ENCODE measurements at regions not wholly inside any gene's neighbourhood (a gene's known extent, or its start where the extent isn't known, plus 50 kb on each side); places are given as distances from the start of the nearest gene placed in this dataset.

DNA sequence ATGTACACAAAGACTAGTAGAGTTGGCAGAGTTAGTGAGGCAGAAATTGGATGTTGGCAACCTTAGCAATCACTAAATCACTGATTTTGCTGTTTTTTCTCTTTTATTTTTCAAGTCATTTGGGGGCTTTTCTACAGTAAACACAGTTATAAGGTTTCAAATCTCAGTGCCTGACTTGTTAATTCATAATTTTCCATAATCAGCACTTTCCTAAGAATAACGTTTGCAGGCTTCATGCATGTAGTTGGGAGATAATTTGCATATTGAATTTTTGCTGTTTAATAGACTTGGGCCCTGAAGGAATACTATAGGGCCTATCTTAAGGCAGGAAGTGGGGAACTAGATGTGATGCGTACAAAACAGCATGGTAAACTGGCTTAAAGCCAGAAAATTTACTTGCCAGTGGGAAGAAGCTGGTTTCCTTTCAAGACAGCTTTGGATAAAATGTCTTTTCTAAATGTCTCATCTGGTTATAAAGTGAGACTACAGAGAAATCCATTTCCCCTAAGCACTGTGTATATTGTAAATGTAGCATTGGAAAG, 127.2 kb upstream of the SMIM21 start:
- DNase-seq (ENCODE audit: extremely low read depth in 1 of 2, low read depth in 1 of 2) = no peak

DNA sequence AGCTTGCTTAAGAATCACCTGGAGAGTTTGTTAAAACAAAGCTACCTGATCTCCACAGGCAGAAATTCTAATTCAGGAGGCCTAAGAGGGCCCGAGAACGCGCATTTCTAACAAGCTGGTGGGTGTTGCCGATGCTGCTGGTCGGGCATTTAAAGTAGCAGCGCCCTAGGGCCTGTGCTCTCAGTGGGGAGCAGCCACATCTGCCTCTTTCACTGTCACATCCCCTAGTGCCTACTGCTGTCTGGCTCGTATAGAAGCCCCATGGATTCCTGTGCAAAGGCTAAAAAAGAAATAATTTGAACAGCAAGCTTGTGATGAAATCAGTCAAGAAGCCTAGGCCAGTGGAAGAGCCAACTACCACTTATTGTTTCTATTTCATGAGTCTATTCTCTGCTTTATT, 126.7 kb upstream of the SMIM21 start:
- no peak for DNase-seq (ENCODE audit: extremely low read depth in 1 of 2, low read depth in 1 of 2)

DNA sequence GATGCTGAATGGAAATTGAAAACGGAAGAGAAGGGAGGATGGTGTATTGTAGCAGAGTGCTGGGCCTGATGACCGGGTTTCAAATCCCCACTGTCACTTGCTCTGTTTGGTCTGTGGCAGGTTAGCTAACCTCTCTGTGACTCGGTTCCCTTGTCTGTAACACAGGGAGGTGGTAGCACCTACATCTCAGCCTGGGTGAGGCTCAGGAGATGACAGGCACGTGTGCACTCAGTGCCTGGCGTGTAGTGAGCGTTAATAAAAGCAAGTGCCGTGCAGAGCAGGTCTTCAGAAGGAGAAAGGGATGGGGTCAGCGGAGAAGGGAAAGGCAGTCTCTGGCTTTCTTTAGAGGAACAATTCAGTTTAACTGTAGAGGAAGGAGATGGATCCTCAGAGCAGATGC, 125.5 kb upstream of the SMIM21 start:
- DNase-seq (ENCODE audit: extremely low read depth in 1 of 2, low read depth in 1 of 2) = no peak

DNA sequence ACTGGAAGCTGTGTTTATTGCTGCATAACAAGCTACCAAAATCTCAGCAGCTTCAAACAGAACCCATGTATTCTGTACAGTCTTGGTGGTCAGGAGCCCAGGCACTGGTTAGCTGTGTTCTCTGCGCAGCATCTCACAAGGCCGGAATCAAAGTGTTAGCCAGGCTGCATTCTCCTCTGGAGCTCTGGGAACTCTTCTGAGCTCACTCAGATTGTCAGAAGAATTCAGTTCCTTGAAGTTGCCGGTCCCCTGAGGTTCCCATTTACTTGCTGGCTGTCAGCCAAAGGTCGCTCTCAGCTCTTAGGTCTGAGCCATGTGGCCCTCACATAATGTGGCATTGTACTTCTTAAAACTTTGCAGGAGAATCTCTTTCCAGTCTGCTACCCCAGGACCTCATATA, 123.6 kb upstream of the SMIM21 start:
- no peak for DNase-seq (ENCODE audit: extremely low read depth in 1 of 2, low read depth in 1 of 2)

DNA sequence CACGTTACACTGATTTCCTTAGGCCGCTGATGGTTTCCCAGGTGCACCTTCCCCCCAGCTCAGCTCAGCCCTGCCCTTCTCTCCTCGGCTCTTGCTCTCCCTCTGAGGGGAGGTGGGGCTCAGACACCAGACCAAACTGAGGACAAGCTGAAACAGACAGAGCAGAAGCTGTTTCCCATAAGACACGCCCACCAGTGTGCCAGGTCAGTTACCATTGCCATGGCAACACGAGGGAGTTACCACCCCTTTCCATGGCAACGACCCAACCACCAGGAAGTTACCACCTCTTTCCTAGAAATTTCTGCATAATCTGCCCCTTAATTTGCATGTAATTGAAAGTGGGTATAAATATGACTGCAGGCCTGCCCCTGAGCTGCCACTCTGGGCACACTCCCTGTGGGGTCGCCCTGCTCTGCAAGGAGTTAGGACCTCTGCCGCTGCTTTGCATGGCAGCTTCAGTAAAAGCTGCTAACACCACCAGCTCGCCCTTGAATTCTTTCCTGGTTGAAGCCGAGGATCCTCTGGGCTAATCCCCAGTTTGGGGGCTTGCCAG, 120.9 kb upstream of the SMIM21 start:
- no peak for DNase-seq (ENCODE audit: extremely low read depth in 1 of 2, low read depth in 1 of 2)

DNA sequence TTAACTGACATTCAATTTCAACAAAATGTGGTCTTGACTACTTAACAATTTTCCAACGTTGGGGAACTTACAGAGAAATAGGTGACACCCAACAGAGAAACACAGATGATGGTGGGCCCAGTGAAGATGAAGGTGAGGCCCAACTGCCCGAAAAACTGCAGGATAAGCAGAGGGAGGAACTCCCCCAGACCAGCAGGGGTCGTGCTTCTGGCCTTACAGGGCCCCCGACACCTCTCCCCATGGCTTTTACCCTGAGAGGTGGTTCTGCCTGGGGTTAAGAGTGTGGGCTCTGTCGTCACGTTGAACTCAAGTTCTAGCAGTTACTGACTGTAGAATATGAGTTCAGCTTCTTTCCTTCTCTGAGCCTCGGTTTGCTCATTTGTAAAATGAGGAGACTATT, 119.5 kb upstream of the SMIM21 start:
- DNase-seq (ENCODE audit: extremely low read depth in 1 of 2, low read depth in 1 of 2) = no peak

DNA sequence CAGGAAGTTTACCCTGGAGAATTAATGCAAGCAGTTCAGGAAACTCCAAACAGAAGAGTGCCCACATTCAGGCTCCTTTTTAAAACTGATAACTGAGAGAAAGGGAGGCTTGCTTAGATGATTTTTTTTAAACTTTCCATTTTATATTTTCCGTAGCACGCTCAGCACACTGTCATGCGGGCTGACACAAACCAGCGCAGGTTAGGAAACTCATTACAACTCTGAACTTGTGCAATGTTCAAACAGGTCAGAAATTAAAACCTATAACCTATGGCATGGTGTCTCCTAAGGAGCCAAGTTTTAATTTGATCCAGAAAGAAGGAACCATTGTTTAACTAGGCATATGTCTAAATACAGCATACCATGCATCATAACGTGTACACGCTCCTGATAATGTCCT, 117.7 kb upstream of the SMIM21 start:
- no peak for DNase-seq (ENCODE audit: extremely low read depth in 1 of 2, low read depth in 1 of 2)

DNA sequence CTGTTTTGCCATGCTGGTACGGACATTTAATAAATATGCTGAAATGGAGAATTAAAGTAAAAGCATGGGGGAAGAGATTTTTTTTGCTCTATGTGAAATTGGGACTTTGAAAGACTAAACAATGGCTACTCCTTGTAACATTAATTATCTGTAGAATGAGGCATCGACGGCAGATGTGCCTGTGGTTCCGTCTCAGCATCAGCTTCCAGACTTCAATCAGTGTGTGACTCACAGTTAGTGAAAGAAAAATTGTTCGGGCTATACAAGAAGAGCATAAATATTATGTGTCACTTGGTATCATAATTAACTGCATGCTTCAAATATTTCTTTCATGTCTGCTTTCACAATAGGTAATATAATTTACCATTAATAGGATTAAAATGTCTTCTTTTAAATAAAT, 117.0 kb upstream of the SMIM21 start:
- DNase-seq (ENCODE audit: extremely low read depth in 1 of 2, low read depth in 1 of 2) = no peak

DNA sequence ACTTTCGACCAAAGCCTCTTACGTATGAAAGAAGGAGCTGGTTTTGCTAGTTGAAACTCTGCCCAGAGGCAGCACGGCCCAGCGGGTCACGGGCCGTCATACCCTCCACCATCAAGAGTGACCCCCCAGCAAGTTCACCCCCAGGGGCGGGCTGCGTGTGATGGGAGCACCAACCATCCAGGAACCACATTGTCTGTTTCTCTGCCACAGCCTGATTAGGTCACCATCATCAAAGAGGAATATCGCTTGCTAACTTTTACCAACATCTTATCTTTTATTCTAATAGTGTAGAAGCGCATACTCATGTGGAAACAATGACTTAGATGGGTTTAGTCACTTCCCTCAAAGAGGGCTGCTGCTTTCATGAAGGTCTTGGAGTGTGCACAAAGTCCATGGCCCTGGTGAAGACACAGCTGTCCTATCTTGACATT, 116.6 kb upstream of the SMIM21 start:
- DNase-seq (ENCODE audit: extremely low read depth in 1 of 2, low read depth in 1 of 2) = no peak

DNA sequence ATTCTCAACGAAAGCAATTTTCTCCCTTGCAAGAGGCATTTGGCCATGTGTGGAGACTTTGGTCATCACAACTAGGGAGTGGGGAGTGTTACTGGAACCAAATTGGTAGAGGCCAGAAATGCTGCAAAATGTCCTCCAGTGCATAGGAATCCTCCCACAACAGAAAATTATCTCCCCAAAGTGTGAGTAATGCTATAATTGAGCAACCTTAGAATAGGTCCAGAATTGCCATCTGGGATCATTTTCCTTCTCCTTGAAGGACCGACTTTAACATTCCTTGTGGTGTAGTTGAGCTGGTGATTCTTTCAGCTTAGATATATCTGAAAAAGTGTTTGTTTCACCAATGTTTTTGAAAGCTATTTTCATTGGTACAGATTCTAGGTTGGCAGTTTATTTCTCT, 111.2 kb upstream of the SMIM21 start:
- no peak for DNase-seq (ENCODE audit: extremely low read depth in 1 of 2, low read depth in 1 of 2)

DNA sequence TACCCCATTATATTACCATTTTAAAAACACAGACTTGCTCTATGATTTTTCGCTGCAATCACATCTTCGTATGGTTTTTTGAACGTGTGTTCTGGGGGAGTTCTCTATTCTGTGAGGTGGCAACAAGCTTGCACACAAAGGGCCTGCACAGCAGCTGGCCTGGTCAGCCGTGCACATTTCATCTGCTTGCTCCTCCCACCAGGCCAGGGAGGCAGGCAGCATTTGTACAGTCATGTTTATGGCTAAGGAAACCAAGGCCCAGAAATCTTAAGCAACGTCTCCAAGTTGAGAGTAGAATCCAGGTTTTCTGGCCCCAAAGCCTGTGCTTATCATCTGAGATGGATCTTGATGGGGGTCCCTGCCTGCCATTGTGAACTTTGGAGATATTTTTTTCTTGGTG, 106.4 kb upstream of the SMIM21 start:
- DNase-seq (ENCODE audit: extremely low read depth in 1 of 2, low read depth in 1 of 2) = no peak

DNA sequence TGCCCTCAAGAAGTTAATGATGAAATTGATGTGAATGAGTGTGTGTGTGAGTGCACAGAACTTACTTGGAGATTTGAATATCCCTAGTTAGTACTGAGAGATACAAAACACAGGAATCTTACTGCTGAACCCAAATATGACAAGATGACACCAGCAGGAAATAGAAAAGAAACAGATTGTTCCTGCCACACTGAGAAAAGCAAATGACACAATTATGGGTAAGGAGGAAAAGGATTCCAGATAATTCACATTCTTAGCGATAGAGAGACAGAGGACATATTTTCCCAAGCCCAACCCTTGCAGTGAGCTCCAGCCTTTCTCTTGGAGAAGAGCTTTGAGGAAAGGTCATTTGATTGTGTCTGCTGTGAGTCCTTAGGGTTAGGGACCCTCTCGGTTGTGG, 105.7 kb upstream of the SMIM21 start:
- DNase-seq (ENCODE audit: extremely low read depth in 1 of 2, low read depth in 1 of 2) = no peak

DNA sequence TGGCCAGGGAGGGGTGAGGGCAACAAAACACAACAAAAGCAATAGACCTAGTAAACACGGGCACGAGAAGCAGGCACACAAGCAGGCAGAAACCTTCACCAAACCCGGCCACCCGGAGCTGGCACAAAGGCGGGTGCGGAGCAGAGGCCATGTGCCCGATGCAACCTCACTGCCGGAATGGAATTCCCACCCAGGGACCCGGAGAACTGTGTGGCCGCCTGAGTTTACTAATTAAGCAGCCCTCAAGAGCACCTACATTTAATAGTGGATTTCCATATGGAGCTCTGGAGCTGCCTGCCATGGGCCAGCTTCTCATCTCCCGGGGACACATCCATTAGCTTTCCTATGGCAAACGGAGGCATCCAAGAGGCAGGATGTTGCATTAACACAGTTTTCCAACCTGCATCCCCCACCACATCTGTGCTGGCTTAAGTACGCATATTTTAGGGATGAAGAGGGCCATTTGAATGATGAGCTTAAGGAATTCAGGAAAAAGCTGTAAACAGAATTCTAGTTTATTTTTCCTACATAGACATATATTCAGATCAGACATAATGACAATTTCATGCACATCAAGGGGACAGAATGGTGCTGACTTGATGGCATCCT, 104.5 kb upstream of the SMIM21 start:
- DNase-seq (ENCODE audit: extremely low read depth in 1 of 2, low read depth in 1 of 2) = no peak

DNA sequence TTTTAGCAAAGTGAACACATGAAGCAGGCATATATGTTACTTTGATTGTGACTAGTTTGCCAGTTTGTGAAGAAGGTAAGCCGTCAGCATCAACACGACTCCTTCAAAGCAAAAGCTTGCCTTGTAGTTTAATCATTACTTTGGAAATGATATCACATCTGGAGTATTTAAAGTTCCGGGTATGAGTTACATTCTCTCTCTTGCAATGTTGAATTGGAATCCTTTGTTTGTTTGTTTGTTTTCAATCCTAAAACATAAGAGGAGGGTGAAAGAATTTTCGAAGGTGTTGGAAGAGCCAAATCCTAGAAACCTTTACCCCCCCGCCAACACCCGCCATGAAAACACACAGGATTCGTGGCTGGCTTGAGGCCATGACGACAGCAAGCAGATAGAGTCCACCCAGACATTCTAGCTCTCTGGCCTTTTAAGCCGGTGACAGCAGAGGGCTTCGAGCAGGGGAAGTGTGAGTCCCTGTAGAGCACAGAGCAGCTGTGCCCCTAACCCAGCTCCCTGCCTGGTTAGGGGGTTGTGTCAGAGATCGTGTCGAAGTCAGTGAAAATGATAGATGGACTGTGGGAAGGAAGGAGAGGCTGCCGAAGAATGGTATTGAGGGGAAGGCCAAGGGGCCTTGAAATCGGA, 103.8 kb upstream of the SMIM21 start:
- DNase-seq (ENCODE audit: extremely low read depth in 1 of 2, low read depth in 1 of 2) = no peak

DNA sequence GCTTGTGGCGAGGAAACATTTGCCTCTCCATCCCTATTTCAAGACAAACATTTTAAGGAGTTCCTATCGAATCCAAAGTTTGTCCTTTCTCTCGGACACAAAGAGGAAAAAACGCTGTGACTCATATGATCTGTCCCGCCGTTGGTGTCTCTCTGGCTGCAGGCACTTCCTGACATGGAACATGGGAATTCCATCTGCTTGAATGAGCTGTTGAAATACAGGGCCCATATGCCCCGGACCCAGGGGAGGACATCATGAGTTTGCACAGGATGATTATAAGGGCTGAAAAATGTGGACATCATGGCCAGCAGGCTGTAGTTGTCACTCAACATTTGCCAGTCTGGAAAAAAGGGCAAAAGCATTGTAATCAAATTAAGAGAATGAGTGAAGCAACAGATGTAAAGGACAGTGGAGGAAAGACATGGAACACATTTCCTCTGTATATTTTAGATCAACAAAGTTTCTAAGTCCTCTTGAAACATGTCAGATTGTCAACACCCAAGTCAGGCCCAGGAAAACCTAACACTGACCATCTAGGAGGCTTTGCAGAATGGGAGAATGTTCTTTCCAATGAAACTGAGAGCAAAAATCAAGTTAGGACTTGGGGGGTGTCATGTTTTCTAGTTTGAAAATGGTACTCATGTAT, 103.2 kb upstream of the SMIM21 start:
- no peak for DNase-seq (ENCODE audit: extremely low read depth in 1 of 2, low read depth in 1 of 2)

DNA sequence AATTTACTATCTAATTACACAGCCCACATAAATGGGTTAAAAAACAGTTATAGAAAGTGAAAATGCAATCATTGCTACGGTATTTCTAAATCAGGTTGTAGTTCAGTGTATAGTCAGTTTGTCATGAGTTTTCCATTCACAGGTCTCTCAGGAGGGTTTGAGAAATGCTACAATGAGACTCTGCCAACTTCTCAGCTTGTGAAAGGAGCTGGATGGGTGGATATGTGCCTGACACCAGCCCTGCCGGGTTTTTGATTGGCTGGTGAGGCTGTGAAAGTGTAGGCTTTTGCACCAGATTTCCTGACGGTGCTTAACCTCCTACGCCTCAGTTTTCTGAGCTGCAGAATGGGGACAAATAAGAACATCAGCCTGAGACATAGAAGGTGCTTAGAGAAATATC, 102.6 kb upstream of the SMIM21 start:
- no peak for DNase-seq (ENCODE audit: extremely low read depth in 1 of 2, low read depth in 1 of 2)

DNA sequence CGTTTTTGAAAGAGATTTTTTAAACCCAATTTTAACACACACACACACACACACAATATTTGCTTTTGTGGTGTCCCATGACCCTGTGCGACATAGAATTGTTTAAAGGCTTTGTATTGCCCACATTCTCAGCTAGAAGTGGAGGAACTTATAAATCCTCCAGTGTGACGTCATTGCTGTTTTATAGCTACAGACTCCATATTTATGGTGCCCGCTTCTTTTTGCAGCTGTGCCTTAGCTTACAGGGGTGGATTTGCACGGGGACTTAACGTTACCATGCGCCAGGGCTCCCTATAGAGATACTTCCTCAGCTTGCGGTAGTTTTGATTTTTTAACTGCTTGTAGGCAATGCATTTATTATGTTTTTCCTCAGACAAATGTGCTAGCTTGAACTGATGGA, 101.9 kb upstream of the SMIM21 start:
- DNase-seq (ENCODE audit: extremely low read depth in 1 of 2, low read depth in 1 of 2) = no peak

DNA sequence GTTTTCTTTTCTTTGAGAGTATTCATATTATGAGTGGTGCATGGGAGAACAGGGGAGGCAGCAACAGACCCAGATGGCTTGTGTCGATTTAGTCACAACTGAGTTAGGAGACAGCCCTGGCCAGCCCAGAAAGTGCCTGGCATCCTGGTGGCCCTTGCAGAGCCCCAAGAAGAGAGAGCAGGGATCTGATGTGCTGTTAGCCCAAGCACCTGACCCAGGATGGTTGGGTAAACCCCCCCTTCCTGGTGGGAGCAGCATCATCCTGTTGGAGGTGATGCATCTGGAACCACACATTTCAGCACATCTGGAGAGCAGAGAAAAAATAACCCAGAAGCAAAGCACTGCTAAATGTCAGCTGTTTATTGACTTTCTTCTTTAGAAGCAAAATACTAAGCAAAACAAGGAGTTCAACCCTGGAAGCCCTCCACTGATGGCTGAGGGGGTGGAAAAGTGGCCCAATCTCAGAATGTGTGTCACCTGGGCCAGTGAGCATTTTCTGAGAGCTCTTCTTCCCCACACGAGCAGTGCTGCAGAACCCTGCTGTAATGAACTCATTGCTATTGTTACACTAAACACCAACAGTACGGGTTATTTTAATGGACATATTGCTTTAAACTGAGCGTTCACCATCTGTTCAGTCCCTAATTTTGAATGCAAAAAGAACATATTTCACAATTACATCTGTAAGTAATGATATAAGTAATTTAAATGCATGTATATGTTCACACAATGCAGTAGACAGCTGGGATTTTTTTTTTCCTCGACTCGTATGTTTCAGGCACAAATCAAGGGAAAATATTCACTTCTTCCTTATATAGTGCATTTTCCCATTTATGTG, 100.6 kb upstream of the SMIM21 start:
- no peak for DNase-seq (ENCODE audit: extremely low read depth in 1 of 2, low read depth in 1 of 2)

DNA sequence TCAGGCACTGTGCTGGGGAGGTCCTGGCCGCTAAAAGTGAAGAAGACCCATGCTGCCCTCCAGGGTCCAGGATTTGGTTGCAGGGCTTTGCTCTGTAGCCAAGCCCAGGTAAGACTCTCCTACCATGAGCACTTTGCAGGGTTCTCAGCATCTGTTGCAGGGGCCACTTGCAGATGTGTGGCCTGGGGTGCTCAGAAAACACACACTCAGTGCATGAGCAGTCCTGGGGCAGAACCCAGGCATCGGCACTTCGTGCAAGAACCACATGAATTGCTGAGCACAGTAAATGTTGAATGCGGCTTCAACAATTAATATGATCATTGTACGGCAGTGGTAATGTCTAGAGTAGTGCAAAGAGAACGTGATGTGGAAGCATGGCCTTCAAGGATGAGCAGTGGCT, 98.5 kb upstream of the SMIM21 start:
- no peak for DNase-seq (ENCODE audit: extremely low read depth in 1 of 2, low read depth in 1 of 2)

DNA sequence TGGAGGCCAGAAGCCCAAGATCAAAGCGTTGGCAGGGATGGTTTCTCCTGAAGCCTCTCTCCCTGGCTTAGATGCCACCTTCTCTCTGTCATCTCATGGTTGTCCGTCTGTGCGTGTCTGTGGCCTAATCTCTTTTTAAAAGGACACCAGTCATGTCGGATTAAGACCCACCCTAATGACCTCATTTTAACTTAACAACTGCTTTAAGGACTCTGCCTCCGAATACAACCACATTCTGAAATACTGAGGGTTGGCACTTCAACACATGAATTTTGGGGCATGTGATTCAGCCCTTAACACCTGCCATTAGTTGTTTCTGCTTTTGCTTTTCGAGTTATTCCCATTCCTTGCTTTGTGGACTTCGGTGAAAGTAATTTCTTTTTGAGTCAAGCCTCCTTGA, 97.8 kb upstream of the SMIM21 start:
- no peak for DNase-seq (ENCODE audit: extremely low read depth in 1 of 2, low read depth in 1 of 2)

DNA sequence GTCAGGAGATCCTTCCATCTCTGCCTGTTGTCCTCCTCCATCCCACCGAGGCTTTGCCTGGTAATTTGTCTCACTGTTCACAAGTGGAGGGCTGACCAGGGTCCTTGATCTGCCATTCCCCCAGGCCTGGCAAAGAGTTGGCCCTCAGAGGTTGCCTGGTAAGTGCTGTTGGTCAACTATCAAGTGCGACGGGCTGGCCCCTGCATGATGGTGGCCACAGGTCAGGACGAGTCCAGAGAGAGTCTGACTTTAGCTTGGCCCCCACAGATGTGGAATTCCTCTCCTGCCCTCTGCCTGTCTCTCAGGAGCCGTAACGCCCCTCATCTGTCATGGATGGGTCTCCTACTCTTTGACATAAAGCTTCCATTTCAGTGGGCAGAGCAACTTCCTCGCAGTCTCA, 97.3 kb upstream of the SMIM21 start:
- DNase-seq (ENCODE audit: extremely low read depth in 1 of 2, low read depth in 1 of 2) = no peak

Measured in stimulated activated CD8-positive, alpha-beta memory T cell treated with anti-CD3 and anti-CD28 coated beads, Interleukin-7, amount 100 ng/mL, for 48 hours (primary cell).